WTC11 (cell line): ENCODE measurements at regions not wholly inside any gene's neighbourhood (a gene's known extent, or its start where the extent isn't known, plus 50 kb on each side); places are given as distances from the start of the nearest gene placed in this dataset.

Experiments
- ATAC-seq: fragments of 200-7000 bp; cut with Tn5 transposase; 2 replicates; pipeline ENCODE4 v1.10.0; 2021; ENCODE audit warnings: mild to moderate bottlenecking, moderate library complexity
- CTCF ChIA-PET: fragments of 300-600 bp; sonication (Branson Sonifier 250); formaldehyde crosslinking; loops from one replicate; lab custom pipeline; 2021; ENCODE audit warnings: antibody characterized with exemption; lab: Charles Lee
- POLR2A ChIA-PET: fragments of 350-600 bp; sonication (Branson Sonifier 250); formaldehyde crosslinking; loops from one replicate; lab custom pipeline; 2021; ENCODE audit warnings: antibody characterized with exemption; lab: Charles Lee
- DNase-seq: peaks from one replicate; pipeline ENCODE4 v3.0.0; 2021; ENCODE audit warnings: low spot score
- H3K27ac Mint-ChIP-seq: 2 replicates; pipeline ENCODE4 v1.8.0; 2021; ENCODE audit warnings: mixed read lengths
- H3K27me3 Mint-ChIP-seq: 2 replicates; pipeline ENCODE4 v1.8.0; 2021; ENCODE audit warnings: low read depth, mild to moderate bottlenecking, moderate library complexity, mixed read lengths
- H3K36me3 Mint-ChIP-seq: 2 replicates; pipeline ENCODE4 v1.8.0; 2021; ENCODE audit warnings: mixed read lengths
- H3K4me1 Mint-ChIP-seq: 2 replicates; pipeline ENCODE4 v1.8.0; 2022; ENCODE audit warnings: mixed read lengths
- H3K4me3 Mint-ChIP-seq: 2 replicates; pipeline ENCODE4 v1.8.0; 2021; ENCODE audit warnings: mild to moderate bottlenecking, moderate library complexity, mixed read lengths
- H3K9me3 Mint-ChIP-seq: 2 replicates; pipeline ENCODE4 v1.8.0; 2021; ENCODE audit warnings: mixed read lengths
- NR1H2 ChIP-seq: sonication (generic); formaldehyde crosslinking; IDR thresholded peaks from 2 replicates; pipeline ENCODE4 v1.9.0; 2021; ENCODE audit warnings: mild to moderate bottlenecking, moderate library complexity, missing genetic modification reagents
- RELA ChIP-seq: sonication (generic); formaldehyde crosslinking; IDR thresholded peaks from 2 replicates; pipeline ENCODE4 v1.8.1; 2022; ENCODE audit warnings: missing genetic modification reagents, mild to moderate bottlenecking, borderline replicate concordance
- ZNF317 ChIP-seq: sonication (generic); formaldehyde crosslinking; IDR thresholded peaks from 2 replicates; pipeline ENCODE4 v1.8.1; 2023; ENCODE audit warnings: low read depth, mild to moderate bottlenecking, moderate library complexity, missing genetic modification reagents, borderline replicate concordance
- TF ChIP-seq, protein P1 (sequence below): fragments of 250-450 bp; sonication (Bioruptor Pico); IDR thresholded peaks from 2 replicates; pipeline ENCODE4 v1.9.0; 2021; ENCODE audit warnings: mild to moderate bottlenecking
- TF ChIP-seq, protein P2 (sequence below): fragments of 250-450 bp; sonication (Bioruptor Pico); conservative IDR thresholded peaks from 2 replicates; pipeline ENCODE4 v1.9.0; 2021; ENCODE audit warnings: mild to moderate bottlenecking
- TF ChIP-seq, protein P3 (sequence below): sonication (generic); formaldehyde crosslinking; IDR thresholded peaks from 2 replicates; pipeline ENCODE4 v1.8.1; 2022; ENCODE audit warnings: low read depth, mild to moderate bottlenecking, moderate library complexity, missing genetic modification reagents, borderline replicate concordance
- TF ChIP-seq, protein P4 (sequence below): sonication (generic); formaldehyde crosslinking; conservative IDR thresholded peaks from 2 replicates; pipeline ENCODE4 v1.8.1; 2022; ENCODE audit warnings: mild to moderate bottlenecking, missing genetic modification reagents
- TF ChIP-seq, protein P5 (sequence below): sonication (generic); formaldehyde crosslinking; IDR thresholded peaks from 2 replicates; pipeline ENCODE4 v1.8.1; 2022; ENCODE audit warnings: missing genetic modification reagents, borderline replicate concordance
- TF ChIP-seq, protein P6 (sequence below): sonication (generic); formaldehyde crosslinking; IDR thresholded peaks from 2 replicates; pipeline ENCODE4 v1.8.0; 2022; ENCODE audit warnings: mild to moderate bottlenecking, missing genetic modification reagents
- TF ChIP-seq, protein P7 (sequence below): fragments of 250-450 bp; sonication (Bioruptor Pico); IDR thresholded peaks from 2 replicates; pipeline ENCODE4 v2.1.2; 2022; ENCODE audit warnings: mild to moderate bottlenecking, moderate library complexity

DNA sequence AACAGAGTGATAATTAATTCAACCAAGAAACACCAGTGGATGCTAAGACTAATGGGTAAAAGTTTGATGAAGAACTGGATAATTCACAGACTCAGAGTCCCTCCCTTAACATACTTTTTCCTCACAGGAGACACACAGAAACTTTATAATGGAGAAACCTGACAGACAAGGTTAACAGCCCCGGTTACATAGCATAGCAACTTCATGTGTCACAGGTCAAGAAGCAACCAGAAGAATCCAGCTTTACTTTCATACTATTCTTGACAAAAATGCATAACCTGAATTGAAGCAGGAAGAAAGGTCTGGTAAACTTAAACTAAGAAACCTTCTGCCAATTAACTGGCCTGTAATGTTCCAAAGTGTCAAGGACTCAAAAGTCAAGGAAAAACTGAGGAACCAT lies 375.9 kb downstream of the RNF144B start (continued):
- TF ChIP-seq, protein P1, sequence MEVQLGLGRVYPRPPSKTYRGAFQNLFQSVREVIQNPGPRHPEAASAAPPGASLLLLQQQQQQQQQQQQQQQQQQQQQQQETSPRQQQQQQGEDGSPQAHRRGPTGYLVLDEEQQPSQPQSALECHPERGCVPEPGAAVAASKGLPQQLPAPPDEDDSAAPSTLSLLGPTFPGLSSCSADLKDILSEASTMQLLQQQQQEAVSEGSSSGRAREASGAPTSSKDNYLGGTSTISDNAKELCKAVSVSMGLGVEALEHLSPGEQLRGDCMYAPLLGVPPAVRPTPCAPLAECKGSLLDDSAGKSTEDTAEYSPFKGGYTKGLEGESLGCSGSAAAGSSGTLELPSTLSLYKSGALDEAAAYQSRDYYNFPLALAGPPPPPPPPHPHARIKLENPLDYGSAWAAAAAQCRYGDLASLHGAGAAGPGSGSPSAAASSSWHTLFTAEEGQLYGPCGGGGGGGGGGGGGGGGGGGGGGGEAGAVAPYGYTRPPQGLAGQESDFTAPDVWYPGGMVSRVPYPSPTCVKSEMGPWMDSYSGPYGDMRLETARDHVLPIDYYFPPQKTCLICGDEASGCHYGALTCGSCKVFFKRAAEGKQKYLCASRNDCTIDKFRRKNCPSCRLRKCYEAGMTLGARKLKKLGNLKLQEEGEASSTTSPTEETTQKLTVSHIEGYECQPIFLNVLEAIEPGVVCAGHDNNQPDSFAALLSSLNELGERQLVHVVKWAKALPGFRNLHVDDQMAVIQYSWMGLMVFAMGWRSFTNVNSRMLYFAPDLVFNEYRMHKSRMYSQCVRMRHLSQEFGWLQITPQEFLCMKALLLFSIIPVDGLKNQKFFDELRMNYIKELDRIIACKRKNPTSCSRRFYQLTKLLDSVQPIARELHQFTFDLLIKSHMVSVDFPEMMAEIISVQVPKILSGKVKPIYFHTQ (CRISPR knock-in tag), result no peak
- TF ChIP-seq, protein P2, sequence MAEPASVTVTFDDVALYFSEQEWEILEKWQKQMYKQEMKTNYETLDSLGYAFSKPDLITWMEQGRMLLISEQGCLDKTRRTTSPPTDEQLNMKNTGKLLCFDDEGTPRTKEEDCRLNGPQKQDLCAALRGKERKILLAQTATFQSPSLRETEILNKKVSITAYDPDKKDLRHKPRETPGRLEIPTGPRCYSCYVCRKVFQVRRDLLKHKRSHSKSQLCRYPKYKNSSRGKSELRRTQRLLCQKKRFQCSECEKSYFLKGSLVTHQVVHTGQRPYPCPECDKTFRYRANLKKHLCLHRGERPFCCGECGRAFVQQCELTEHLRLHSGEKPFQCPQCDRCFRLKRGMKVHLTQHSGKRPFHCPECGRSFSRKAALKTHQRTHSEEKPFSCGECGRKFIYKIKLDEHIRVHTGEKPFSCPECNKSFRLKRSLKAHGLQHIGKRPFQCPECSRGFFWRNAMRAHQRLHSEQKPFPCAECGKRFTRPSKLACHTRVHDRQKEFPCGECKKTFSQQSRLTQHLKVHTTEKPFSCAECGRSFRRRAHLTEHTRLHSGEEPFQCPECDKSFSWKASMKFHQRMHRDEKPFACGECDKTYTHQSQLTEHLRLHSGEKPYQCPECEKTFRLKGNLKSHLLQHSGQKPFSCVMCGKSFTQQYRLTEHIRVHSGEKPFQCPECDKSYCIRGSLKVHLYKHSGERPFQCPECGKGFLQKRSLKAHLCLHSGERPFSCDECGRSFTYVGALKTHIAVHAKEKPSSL (CRISPR knock-in tag), result no peak
- TF ChIP-seq RELA (CRISPR knock-in tag) (no peak), NR1H2 (CRISPR knock-in tag) (no peak)

DNA sequence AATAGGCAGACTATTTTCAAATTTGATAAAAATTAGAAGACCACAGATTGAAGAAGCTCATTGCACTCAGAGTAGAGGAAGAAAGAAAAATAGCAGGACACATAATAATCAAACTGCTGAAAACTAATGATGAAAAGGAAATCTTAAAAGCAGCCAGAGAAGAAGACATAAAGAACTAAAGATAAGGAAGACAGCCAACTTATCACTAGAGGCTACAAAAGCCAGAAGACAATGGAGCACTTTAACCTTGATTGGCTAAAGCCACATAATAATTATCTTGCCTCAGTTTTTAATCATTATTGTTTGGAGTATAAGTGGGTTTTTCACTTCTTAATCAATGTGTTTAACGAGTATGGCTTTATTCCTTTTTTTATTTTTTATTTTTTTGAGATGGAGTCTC lies 397.6 kb downstream of the RNF144B start:
- peaks cover 18% of the 10 kb centered on the region for H3K36me3 Mint-ChIP-seq
- no peak for ATAC-seq

More for the DNA sequence above, 397.6 kb downstream of the RNF144B start:
- ChIA-PET CTCF (no interaction called here), POLR2A (no interaction called here)
- no peak for DNase-seq
- Mint-ChIP-seq H3K27me3 (no peaks in the 10 kb centered on the region), H3K4me3 (no peak overlapping the region), H3K9me3 (peaks cover 27% of the 10 kb centered on the region), H3K27ac (no peak overlapping the region)
- TF ChIP-seq, protein P3, sequence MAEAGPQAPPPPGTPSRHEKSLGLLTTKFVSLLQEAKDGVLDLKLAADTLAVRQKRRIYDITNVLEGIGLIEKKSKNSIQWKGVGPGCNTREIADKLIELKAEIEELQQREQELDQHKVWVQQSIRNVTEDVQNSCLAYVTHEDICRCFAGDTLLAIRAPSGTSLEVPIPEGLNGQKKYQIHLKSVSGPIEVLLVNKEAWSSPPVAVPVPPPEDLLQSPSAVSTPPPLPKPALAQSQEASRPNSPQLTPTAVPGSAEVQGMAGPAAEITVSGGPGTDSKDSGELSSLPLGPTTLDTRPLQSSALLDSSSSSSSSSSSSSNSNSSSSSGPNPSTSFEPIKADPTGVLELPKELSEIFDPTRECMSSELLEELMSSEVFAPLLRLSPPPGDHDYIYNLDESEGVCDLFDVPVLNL (CRISPR knock-in tag), result no peak
- TF ChIP-seq, protein P4, sequence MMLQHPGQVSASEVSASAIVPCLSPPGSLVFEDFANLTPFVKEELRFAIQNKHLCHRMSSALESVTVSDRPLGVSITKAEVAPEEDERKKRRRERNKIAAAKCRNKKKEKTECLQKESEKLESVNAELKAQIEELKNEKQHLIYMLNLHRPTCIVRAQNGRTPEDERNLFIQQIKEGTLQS (CRISPR knock-in tag), result no peak
- TF ChIP-seq, protein P5, sequence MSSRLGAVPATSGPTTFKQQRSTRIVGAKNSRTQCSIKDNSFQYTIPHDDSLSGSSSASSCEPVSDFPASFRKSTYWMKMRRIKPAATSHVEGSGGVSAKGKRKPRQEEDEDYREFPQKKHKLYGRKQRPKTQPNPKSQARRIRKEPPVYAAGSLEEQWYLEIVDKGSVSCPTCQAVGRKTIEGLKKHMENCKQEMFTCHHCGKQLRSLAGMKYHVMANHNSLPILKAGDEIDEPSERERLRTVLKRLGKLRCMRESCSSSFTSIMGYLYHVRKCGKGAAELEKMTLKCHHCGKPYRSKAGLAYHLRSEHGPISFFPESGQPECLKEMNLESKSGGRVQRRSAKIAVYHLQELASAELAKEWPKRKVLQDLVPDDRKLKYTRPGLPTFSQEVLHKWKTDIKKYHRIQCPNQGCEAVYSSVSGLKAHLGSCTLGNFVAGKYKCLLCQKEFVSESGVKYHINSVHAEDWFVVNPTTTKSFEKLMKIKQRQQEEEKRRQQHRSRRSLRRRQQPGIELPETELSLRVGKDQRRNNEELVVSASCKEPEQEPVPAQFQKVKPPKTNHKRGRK (CRISPR knock-in tag), result no peak
- TF ChIP-seq, protein P2 (CRISPR knock-in tag), result no peak
- TF ChIP-seq, protein P6, sequence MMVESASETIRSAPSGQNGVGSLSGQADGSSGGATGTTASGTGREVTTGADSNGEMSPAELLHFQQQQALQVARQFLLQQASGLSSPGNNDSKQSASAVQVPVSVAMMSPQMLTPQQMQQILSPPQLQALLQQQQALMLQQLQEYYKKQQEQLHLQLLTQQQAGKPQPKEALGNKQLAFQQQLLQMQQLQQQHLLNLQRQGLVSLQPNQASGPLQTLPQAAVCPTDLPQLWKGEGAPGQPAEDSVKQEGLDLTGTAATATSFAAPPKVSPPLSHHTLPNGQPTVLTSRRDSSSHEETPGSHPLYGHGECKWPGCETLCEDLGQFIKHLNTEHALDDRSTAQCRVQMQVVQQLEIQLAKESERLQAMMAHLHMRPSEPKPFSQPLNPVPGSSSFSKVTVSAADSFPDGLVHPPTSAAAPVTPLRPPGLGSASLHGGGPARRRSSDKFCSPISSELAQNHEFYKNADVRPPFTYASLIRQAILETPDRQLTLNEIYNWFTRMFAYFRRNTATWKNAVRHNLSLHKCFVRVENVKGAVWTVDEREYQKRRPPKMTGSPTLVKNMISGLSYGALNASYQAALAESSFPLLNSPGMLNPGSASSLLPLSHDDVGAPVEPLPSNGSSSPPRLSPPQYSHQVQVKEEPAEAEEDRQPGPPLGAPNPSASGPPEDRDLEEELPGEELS (CRISPR knock-in tag), result no peak
- peak; percentile 89 for TF ChIP-seq ZNF317 (CRISPR knock-in tag)
- TF ChIP-seq, protein P7, sequence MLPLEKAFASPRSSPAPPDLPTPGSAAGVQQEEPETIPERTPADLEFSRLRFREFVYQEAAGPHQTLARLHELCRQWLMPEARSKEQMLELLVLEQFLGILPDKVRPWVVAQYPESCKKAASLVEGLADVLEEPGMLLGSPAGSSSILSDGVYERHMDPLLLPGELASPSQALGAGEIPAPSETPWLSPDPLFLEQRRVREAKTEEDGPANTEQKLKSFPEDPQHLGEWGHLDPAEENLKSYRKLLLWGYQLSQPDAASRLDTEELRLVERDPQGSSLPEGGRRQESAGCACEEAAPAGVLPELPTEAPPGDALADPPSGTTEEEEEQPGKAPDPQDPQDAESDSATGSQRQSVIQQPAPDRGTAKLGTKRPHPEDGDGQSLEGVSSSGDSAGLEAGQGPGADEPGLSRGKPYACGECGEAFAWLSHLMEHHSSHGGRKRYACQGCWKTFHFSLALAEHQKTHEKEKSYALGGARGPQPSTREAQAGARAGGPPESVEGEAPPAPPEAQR (CRISPR knock-in tag), result no peak
- TF ChIP-seq, all 79 proteins: peak for 1
- no peaks in the 10 kb centered on the region for H3K4me1 Mint-ChIP-seq
